ENCODE measurements at regions not wholly inside any gene's neighbourhood (a gene's known extent, or its start where the extent isn't known, plus 50 kb on each side); places are given as distances from the start of the nearest gene placed in this dataset.

DNA sequence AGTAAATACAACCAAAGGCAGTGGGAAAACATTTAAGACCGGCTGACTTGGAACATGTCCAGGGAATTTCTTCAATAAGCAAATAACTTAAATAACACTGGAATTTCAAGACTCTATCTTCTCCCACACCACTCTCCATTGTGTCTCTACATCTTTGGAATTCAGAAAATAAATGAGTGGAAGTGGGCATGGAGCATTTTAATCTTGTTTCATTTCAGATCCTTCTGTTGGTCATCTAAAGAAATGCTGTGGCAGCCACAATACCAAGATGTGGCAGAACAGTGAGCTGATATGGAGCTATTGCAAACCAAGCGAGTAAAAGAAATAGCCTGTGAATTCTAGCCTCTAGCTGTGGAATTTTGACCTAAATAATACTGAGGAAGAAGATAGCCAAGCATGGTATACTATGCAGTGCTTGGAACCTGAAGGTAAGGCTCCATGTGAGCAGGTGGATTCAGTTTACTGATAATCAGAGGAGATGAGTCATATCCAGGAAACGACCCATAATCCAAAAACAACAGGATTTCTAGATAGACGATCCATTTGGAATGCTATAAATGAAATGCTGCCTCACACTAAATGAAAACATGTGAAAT is 157.1 kb upstream of the SCN7A start:
- no peaks in the 10 kb centered on the region for H3K9me3 ChIP-seq (replicated peaks in 1 of 2; ENCODE audit: control insufficient read depth in 1 of 2, insufficient read depth in 1 of 2, low read length in 2 of 2)
- TF ChIP-seq, protein P1, sequence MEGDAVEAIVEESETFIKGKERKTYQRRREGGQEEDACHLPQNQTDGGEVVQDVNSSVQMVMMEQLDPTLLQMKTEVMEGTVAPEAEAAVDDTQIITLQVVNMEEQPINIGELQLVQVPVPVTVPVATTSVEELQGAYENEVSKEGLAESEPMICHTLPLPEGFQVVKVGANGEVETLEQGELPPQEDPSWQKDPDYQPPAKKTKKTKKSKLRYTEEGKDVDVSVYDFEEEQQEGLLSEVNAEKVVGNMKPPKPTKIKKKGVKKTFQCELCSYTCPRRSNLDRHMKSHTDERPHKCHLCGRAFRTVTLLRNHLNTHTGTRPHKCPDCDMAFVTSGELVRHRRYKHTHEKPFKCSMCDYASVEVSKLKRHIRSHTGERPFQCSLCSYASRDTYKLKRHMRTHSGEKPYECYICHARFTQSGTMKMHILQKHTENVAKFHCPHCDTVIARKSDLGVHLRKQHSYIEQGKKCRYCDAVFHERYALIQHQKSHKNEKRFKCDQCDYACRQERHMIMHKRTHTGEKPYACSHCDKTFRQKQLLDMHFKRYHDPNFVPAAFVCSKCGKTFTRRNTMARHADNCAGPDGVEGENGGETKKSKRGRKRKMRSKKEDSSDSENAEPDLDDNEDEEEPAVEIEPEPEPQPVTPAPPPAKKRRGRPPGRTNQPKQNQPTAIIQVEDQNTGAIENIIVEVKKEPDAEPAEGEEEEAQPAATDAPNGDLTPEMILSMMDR (IDR thresholded peaks at IDR 0.05), result no peak
- H3K4me1 Mint-ChIP-seq, result no peaks in the 10 kb centered on the region

DNA sequence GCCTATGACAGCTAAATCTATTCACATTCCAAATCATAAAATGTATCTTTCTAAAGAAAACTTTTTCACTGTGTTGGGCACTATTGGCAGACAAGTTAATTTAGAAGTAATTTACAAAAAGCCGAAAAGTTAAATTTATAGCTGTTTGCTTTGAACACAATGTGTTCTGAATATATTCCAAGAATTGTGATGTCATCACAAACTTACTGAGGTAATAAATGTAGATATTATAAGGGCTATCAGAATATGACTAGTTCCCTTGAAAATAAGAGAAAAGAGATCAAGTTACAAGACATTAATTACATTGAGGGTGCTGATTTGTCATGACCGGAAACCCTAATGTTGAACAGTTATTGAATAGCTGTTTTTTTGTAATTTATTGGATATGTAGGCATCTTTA is 153.9 kb upstream of the SCN7A start:
- peaks cover 0 to 7% (median 0%) of the 10 kb centered on the region in 7 donors for H3K9me3 Mint-ChIP-seq
- H3K27ac ChIP-seq (ENCODE audit: low read depth in 1 of 2, low read length in 2 of 2), result no peak overlapping the region
- TF ChIP-seq, protein P1 (IDR thresholded peaks at IDR 0.05), result no peak
- H3K4me1 ChIP-seq (ENCODE audit: control insufficient read depth in 1 of 2, insufficient read depth in 2 of 2, low read length in 2 of 2), result no peaks in the 10 kb centered on the region
- intact Hi-C loops (cut with micrococcal nuclease), result no loop called here
- H3K4me2 ChIP-seq (replicated peaks; ENCODE audit: extremely low read depth, low read length, poor library complexity, severe bottlenecking), result no peak overlapping the region
- no peak overlapping the region for H3K9ac ChIP-seq (ENCODE audit: insufficient read depth, low read length, poor library complexity, severe bottlenecking)
- WGBS (ENCODE audit: insufficient coverage), result 100% methylated on average over 1 of the region's 2 CpGs
- H3K27me3 Mint-ChIP-seq (ENCODE audit: low read depth in 3 of 3), result no peaks in the 10 kb centered on the region
- no peaks in the 10 kb centered on the region for H3K79me2 ChIP-seq (ENCODE audit: insufficient read depth, low read length)
- H3K4me3 ChIP-seq (replicated peaks in 1 of 3; ENCODE audit: low read depth in 2 of 3, low read length in 3 of 3), result no peak overlapping the region
- DNase-seq, result no peak
- no peaks in the 10 kb centered on the region for H3K27me3 ChIP-seq (ENCODE audit: control insufficient read depth in 2 of 2, insufficient read depth in 2 of 2, low read length in 2 of 2)
- H3K9me3 ChIP-seq (replicated peaks in 1 of 2; ENCODE audit: control insufficient read depth in 1 of 2, insufficient read depth in 1 of 2, low read length in 2 of 2), result no peaks in the 10 kb centered on the region
- H3K36me3 Mint-ChIP-seq, result no peaks in the 10 kb centered on the region
- no peak overlapping the region for H2AFZ ChIP-seq (ENCODE audit: insufficient read depth, low read depth, low read length, poor library complexity, severe bottlenecking)
- no peaks in the 10 kb centered on the region for H3K36me3 ChIP-seq (replicated peaks in 1 of 2; ENCODE audit: control insufficient read depth in 1 of 2, insufficient read depth in 2 of 2, low read length in 2 of 2)
- no peak overlapping the region for H3K27ac Mint-ChIP-seq
- H4K20me1 ChIP-seq (ENCODE audit: insufficient read depth, low read length), result no peaks in the 10 kb centered on the region
- no peak overlapping the region for H3K4me3 Mint-ChIP-seq
- no peaks in the 10 kb centered on the region for H3K4me1 Mint-ChIP-seq

More for the DNA sequence above, 157.1 kb upstream of the SCN7A start:
- Histone ChIP-seq H3K4me2 (replicated peaks; ENCODE audit: extremely low read depth, low read length, poor library complexity, severe bottlenecking) (no peak overlapping the region), H3K36me3 (replicated peaks in 1 of 2; ENCODE audit: control insufficient read depth in 1 of 2, insufficient read depth in 2 of 2, low read length in 2 of 2) (no peaks in the 10 kb centered on the region), H3K27me3 (ENCODE audit: control insufficient read depth in 2 of 2, insufficient read depth in 2 of 2, low read length in 2 of 2) (no peaks in the 10 kb centered on the region), H3K79me2 (ENCODE audit: insufficient read depth, low read length) (no peaks in the 10 kb centered on the region), H3K9ac (ENCODE audit: insufficient read depth, low read length, poor library complexity, severe bottlenecking) (no peak overlapping the region), H2AFZ (ENCODE audit: insufficient read depth, low read depth, low read length, poor library complexity, severe bottlenecking) (no peak overlapping the region), H4K20me1 (ENCODE audit: insufficient read depth, low read length) (no peaks in the 10 kb centered on the region), H3K4me3 (replicated peaks in 1 of 3; ENCODE audit: low read depth in 2 of 3, low read length in 3 of 3) (no peak overlapping the region), H3K4me1 (ENCODE audit: control insufficient read depth in 1 of 2, insufficient read depth in 2 of 2, low read length in 2 of 2) (no peaks in the 10 kb centered on the region), H3K27ac (ENCODE audit: low read depth in 1 of 2, low read length in 2 of 2) (no peak overlapping the region)
- intact Hi-C loops (cut with micrococcal nuclease), result no loop called here
- Mint-ChIP-seq H3K27me3 (ENCODE audit: low read depth in 3 of 3) (no peaks in the 10 kb centered on the region), H3K36me3 (no peaks in the 10 kb centered on the region), H3K27ac (no peak overlapping the region), H3K4me3 (no peak overlapping the region), H3K9me3 (peaks cover 0 to 6% (median 2%) of the 10 kb centered on the region in 7 donors)
- WGBS (ENCODE audit: insufficient coverage), result no CpG with 5 or more reads among the region's 4 CpGs
- DNase-seq, result no peak
